MM.1S (cell line): ENCODE measurements at regions not wholly inside any gene's neighbourhood (a gene's known extent, or its start where the extent isn't known, plus 50 kb on each side); places are given as distances from the start of the nearest gene placed in this dataset.

Source experiments
- EZH2 ChIP-seq: fragments of 300-600 bp; sonication (generic); optimal IDR thresholded peaks from 2 replicates; pipeline ENCODE3; 2017; ENCODE audit warnings: low read depth, mild to moderate bottlenecking, antibody characterized with exemption, low read length, mixed read lengths
- EZH2phosphoT487 ChIP-seq: fragments of 300-600 bp; sonication (generic); IDR thresholded peaks from 2 replicates; pipeline ENCODE4 v1.6.1; 2018; ENCODE audit warnings: antibody characterized with exemption, low read length
- TF ChIP-seq, protein P1 (sequence below): fragments of 300-600 bp; sonication (generic); IDR thresholded peaks from 2 replicates; pipeline ENCODE4 v1.5.1; 2016; ENCODE audit warnings: antibody characterized with exemption, low read length, mixed read lengths

DNA sequence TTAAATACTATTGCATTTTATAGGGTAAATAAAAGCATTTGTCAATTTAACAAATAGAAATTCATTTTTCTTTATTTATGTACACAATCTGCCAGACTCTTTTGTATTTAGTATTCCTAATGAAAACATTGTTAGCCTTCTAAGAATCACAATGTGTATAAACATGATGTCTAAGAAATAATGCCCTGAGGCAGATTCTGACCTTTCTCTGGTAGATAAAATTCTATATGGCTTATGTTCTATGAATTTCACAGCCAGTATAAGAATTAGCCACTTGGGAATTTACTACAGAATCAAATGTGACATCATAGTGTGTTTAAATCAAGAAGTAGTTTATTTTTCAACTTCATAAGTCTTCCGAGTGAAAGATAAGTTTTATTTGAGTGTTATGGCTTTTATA lies 457.4 kb downstream of the ZIC1 start:
- TF ChIP-seq, protein P1, sequence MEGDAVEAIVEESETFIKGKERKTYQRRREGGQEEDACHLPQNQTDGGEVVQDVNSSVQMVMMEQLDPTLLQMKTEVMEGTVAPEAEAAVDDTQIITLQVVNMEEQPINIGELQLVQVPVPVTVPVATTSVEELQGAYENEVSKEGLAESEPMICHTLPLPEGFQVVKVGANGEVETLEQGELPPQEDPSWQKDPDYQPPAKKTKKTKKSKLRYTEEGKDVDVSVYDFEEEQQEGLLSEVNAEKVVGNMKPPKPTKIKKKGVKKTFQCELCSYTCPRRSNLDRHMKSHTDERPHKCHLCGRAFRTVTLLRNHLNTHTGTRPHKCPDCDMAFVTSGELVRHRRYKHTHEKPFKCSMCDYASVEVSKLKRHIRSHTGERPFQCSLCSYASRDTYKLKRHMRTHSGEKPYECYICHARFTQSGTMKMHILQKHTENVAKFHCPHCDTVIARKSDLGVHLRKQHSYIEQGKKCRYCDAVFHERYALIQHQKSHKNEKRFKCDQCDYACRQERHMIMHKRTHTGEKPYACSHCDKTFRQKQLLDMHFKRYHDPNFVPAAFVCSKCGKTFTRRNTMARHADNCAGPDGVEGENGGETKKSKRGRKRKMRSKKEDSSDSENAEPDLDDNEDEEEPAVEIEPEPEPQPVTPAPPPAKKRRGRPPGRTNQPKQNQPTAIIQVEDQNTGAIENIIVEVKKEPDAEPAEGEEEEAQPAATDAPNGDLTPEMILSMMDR: no peak
- TF ChIP-seq EZH2phosphoT487 (no peak), EZH2 (no peak)
